RWPE1 (cell line): ENCODE measurements at regions not wholly inside any gene's neighbourhood (a gene's known extent, or its start where the extent isn't known, plus 50 kb on each side); places are given as distances from the start of the nearest gene placed in this dataset.

ENCODE experiments used
- CTCF ChIA-PET: fragments of 350-600 bp; sonication (Branson Sonifier 250); formaldehyde crosslinking; extraction: SDS; loops from one replicate; lab custom pipeline; 2021; lab: Yijun Ruan, JAX
- POLR2A ChIA-PET: fragments of 400-600 bp; formaldehyde crosslinking; extraction: SDS; loops from one replicate; lab custom pipeline; 2020; ENCODE audit warnings: antibody characterized with exemption; ENCODE audit not compliant: low non-redundant PET; lab: Yijun Ruan, JAX
- DNase-seq: peaks from one replicate; pipeline ENCODE4 v3.0.0; 2012; ENCODE audit warnings: low spot score
- H3K27ac ChIP-seq: fragments of 450-650 bp; 2 replicates; pipeline ENCODE4 v1.5.1; 2017
- TF ChIP-seq, protein P1 (sequence below): fragments of 450-650 bp; conservative IDR thresholded peaks from 2 replicates; pipeline ENCODE4 v1.5.1; 2017; ENCODE audit warnings: low read depth, mild to moderate bottlenecking

GRCh38 chr12:93080994-93081809 lies 152.1 kb upstream of the EEA1 start:
- TF ChIP-seq, protein P1, sequence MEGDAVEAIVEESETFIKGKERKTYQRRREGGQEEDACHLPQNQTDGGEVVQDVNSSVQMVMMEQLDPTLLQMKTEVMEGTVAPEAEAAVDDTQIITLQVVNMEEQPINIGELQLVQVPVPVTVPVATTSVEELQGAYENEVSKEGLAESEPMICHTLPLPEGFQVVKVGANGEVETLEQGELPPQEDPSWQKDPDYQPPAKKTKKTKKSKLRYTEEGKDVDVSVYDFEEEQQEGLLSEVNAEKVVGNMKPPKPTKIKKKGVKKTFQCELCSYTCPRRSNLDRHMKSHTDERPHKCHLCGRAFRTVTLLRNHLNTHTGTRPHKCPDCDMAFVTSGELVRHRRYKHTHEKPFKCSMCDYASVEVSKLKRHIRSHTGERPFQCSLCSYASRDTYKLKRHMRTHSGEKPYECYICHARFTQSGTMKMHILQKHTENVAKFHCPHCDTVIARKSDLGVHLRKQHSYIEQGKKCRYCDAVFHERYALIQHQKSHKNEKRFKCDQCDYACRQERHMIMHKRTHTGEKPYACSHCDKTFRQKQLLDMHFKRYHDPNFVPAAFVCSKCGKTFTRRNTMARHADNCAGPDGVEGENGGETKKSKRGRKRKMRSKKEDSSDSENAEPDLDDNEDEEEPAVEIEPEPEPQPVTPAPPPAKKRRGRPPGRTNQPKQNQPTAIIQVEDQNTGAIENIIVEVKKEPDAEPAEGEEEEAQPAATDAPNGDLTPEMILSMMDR: no peak
- POLR2A ChIA-PET: no interaction called here
- no peak for DNase-seq
- no peak overlapping the region for H3K27ac ChIP-seq
- CTCF ChIA-PET: no interaction called here

DNA sequence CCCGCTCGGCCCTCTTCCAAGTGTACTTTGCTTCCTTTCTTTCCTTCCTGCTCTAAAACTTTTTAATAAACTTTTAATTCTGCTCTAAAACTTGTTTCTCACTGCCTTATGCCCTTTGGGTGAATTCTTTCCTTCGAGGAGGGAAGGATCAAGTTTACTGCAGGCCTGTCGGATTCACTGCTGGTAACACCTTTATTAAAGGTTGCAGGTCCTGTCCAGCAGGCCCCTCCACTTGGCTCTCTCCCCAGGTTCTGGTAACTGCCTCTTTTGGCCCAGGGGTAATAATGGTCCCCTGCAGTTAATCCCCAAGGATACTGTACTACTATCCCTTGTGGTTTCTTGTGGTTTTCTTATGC lies 152.7 kb upstream of the EEA1 start:
- ChIA-PET CTCF (interaction anchor here (0.5 kb wide), 1 partner anchor 305 kb away, joined by 3 read pairs; no protein-coding TSS in a partner anchor), POLR2A (no interaction called here)
- TF ChIP-seq, protein P1: no peak
- no peak overlapping the region for H3K27ac ChIP-seq
- DNase-seq: no peak

GRCh38 chr12:93085383-93086287 lies 156.5 kb upstream of the EEA1 start:
- CTCF ChIA-PET: interaction anchor here (0.6 kb wide), 1 partner anchor 51 kb away, joined by 4 read pairs; no protein-coding TSS in a partner anchor
- POLR2A ChIA-PET: no interaction called here
- no peak overlapping the region for H3K27ac ChIP-seq
- no peak for DNase-seq
- TF ChIP-seq, protein P1: no peak

- CTCF ChIA-PET: interaction anchor here (0.6 kb wide), 2 partner anchors 52 to 266 kb away, joined by 3 to 4 read pairs; no protein-coding TSS in a partner anchor
- no peak for DNase-seq
- POLR2A ChIA-PET: no interaction called here
- TF ChIP-seq, protein P1: no peak
- no peak overlapping the region for H3K27ac ChIP-seq
Measured at GRCh38 chr12:93086288-93086727, 157.2 kb upstream of the EEA1 start.

DNA sequence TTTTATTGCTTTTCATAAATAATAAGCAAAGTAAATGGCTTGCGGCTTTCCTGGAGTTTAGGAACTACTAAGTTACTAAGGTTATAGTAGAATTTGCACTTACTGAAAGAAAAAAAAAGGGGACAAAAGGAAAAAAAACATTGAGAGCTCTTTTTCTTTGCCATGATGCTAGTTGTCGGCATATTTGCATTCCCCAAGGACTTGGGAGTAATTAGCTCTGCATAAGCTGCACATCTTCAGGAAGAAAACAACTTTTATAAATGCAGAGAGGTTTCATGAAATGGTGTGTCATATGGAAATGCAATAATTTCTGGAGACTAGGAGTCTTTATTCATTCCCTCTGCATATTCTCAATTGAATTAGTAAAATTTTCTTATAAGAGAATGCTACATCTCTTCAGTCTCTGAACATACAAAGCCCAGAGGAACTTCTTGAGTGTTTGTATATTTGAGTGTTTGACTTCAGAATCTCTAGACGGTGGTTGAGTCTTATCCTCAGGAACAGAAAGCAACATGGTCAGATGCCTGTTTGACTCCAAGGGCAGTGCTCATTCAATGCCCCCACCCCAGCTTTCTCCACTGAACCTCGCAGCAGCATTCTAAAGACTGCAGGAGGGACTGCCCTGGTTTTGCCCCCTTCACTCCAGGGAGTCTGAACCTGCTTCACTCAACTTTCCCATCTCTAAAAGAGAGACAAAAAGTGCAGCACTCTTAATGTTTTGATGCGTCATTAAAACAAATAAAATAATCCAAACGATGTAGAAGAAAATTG lies 158.9 kb upstream of the EEA1 start:
- TF ChIP-seq, protein P1: no peak
- no peak for DNase-seq
- H3K27ac ChIP-seq: no peak overlapping the region
- ChIA-PET CTCF (no interaction called here), POLR2A (no interaction called here)
